HG03354 (cell line): ENCODE measurements at regions not wholly inside any gene's neighbourhood (a gene's known extent, or its start where the extent isn't known, plus 50 kb on each side); places are given as distances from the start of the nearest gene placed in this dataset.

ENCODE experiments used
- ATAC-seq: cut with Tn5 transposase; IDR thresholded peaks from one replicate; pipeline ENCODE4 v1.9.1; 2021; ENCODE audit warnings: mild to moderate bottlenecking; ENCODE audit not compliant: unreplicated experiment, poor library complexity, severe bottlenecking

DNA sequence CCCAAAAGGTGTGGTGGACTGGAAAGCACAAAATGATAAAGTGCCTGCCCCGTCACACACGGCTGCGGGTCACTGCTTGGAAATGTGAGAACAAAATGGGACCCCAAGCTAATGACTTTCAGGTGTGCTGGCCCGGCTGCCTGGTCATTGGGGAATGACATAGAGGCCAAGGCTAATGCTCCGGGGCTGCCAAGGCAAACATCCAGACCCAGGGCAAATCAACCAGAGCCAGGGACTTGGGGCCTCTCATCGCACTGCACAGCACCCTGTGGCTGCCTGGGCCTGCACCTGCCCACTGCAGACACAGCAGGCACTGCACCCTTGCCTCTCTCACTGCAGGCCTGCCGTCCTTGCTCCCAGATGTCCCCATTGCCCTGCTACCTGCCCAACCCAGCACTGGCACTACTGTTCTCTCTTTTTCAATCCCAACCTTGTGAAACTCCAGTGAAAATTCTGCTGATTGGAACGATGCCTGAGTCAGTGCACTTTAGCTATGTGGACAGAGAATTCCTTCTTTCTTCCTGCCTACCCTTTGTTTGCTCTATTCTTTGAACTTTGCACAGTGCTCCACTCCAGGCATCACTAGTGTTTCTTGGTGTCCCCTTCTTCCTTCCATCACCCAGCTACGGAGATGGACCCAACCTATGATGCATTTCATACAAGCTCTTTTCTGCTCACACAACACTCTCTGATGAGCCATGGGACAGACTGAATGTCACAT, 849.5 kb downstream of the MAFB start:
- no peak for ATAC-seq

DNA sequence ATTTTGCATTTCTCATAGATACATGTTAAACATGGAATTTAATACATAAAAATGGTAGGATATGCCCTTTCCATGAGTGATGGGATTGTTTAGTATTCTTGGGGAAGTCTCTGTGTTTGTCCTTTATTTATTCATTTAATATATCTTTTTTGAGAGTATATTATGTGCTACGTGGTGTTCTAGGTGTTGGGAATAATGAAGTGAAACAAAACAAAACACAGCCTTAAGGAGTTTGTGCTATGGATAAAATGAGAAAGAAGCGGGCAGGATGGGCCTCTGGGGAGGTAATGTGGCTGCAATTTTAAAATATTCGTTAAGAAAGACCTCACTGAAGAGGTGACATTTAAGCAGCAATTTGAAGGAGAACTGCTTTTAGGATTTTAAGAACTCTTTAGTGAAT, 851.5 kb downstream of the MAFB start:
- no peak for ATAC-seq

DNA sequence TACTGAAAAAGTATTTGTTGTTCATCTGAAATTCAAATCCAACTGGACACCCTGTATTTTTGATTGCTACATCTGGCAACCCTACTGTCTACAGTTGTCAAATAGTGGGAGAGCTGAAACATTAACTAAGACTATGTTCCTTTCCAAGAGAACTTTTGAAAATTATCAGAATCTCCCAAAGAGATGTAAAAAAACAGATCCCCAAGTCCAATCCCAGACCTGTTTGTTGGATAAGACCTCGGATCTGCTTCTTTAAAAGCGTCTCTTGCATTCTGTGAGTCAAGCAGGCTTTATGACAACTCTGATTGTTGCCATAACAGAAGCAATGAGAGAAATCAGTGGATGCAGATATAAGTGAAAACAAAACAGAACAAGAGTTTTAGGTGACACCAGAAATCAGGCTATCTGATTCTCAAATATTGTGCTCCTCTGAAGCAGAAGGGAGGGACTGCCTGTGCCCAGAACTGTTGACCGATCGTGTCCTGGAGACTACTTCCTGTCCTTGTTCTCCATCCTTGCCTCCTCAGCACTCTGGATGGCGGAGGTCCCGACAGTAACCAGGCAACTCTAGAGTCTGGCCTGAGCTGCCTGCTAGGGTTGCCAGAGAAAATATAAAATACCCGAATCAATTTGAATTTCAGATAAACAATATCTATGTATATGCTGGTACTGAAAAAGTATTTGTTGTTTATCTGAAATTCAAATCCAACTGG, 853.8 kb downstream of the MAFB start:
- no peak for ATAC-seq

DNA sequence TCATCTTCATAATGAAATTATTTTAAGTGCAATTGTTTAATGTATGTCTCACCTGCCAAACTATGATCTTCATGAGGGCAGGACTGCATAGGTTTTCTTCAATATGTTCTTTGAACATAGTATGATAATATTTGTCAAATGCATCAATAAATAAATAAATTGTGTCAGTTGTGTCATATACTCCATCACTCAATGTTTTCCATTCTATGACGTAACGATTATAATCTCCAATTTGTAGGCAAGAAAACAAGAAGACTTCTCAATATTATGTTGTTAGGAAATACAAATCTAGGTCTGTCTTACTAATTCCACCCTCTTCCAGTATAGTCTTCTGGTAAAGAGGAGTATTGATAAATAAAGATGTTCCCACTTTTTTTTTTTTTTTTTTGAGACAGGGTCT, 858.1 kb downstream of the MAFB start:
- no peak for ATAC-seq

DNA sequence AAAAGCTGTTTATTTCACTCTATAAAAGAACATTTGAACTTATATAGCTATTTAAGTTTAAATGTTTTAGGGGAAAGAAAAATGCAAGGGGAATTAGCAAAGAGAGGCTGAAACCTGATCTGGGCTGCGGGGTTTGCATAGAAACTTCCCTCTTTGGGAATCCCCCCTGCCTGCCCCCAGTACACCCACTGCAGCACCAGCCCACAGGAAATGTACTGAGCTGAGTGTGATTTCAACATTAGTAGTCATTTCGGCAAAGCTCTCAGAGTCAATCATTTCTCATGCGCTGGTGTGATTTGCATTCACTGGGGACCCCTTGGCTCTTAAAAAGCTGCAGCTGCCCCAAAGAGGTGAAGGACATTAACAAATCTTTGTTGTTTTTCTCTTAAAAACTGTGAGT, 859.4 kb downstream of the MAFB start:
- peak; percentile 87 for ATAC-seq

DNA sequence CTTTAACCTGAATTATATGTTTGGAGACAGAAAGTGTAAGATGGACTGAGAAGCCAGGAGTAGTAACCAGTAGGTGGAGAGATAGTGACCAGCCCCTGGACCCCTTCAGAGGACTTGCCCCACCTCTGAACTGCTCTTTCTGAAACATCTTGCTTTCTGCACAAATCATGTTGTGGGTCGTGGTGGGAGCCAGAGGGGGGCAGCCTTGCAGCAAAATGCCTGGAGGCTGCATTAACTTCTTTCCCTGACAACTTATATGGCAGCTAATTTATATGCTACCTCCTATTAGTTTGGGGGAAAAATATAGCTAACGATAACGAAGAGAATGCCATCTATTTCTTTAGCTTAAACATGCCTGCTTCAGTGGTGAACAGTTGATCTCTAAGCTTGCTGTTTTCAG, 859.8 kb downstream of the MAFB start:
- peak; percentile 23 for ATAC-seq

DNA sequence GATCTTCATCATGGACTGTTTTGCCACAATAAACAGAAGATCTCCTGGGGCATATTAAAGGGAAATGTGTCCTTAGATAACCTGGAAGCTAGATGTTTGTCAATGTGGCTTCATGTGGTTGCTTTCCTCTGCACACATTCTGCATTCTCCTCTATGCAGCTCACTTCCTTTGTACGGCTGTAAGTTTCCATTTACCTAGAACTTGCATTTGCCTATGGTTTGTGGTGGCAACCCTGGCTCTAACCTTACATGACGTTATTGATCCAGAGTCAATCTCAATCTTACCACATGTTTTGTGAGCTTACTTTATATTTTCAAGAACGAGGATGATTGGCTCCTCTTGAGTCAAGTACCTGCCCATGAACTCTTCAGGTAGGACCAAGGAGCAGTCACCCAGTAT, 863.1 kb downstream of the MAFB start:
- ATAC-seq: peak; percentile 64

DNA sequence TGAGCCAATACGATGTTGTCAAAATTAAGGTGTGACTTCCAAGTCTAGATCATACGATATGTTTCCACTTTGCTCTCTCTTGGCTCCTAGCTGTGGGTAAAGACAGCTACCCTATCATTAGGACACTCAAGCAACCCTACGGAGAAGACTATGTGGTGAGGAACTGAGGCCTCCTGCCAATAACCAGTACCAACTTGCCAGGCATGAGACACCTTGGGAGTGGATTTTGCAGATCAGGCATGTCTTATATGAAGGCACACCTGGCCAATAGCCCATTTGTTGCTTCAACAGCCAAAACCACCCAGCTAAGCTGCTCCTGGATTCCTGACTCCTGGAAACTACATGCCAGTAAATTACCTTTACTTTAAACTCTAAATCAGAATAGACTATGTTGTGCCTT, 863.4 kb downstream of the DHX35 start:
- no peak for ATAC-seq

DNA sequence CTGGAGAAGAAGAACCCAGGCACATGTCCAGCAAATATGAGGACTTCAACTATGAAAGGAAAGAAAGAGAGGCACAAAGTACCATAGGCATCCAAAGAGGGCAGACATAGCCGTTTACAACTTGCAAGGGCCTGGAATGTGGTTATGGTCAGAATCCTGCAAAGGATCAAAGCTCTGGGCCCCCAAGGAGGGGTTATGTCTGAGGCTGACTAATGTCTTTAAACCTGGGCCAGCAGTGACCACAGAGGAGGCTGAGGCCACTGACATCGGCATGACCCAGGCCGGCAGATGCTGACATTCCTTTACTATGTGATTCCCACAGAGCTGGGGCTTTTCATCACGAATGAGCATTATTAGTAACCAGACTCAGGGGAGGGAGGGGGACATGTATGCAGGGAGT, 861.1 kb downstream of the DHX35 start:
- no peak for ATAC-seq

DNA sequence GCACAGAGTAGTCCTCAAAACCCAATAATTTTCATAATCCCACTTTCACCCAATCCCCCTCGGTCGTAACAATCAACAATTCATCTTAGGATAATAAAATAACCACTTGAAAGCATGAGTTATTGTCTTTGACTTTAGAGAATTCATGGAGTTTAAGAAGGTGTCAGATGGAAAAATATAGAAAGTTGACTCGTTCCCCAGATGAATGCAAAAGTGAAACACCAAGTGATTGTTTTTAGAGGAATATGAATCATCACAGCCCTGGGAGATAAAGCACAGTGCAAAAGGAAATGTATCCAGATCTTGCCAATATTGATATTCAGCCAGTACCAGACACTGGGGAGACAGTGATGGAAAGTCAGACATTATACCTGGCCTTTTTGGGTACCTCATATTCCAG, 860.5 kb downstream of the DHX35 start:
- no peak for ATAC-seq

DNA sequence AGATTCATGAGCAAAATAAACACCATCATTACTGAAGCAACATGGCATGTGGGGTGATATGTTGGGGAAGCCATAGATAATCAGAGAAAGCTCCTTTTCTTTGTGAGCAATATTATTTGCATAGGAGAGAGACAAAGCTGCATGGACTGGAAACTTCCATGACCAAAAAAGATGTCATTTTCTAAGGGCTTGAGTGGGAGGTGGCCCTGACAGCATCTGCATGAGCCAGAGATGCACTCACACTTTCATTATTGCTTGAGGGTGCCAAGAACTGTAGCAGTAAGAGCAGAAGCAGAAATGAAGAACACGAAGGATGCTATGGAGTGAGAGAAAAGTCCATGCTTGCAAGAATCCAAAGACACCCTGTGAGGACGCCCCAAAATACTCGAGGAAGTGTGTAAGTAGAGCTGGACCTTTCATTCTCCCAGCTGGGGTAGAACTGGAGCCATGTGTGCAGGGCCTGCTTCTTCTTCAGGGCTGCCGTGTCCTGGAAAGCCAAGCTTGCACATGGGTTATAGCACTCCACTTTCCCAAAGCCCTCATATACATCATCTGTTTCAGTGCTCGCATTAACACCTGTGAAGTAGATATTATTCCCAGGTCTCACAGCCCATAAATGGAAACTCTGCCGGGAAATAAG, 851.2 kb downstream of the DHX35 start:
- no peak for ATAC-seq

DNA sequence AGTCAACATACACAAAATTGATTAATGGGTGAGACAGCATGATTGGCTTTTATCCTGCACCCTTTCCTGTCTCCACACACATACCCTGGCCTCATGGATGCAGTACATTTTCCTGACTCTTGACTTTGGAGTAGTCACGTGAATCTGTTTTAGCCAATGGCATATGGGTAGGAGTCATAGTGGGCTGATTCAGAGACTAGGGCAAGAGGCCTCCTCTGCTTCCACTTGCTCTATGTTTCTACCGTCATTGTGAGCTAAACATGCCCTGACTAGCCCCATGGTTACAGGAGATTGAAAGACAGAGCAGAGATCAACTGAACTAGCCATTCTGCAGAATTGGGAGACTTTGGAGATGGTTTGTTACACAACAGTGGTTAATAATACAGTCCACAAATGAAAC, 850.0 kb downstream of the DHX35 start:
- no peak for ATAC-seq

DNA sequence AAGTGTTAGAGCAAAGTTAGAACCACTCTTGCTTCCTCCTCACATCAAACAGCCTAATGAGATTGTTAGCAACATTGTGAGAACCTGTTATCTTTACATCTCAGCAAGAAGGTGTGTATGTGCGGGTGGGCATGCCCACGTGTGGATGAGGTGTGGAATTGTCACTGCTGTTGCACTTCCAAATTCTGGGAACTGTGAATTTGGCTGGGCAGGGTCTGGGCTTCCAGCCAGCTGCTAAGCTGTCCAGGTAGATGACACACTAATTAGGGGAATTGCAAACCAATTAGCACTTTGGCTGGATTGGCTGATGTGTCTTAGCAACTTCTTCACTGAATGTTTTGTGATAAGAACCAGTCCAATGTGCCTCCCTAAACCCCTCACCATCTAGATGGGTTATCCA, 848.2 kb downstream of the DHX35 start:
- ATAC-seq: no peak

DNA sequence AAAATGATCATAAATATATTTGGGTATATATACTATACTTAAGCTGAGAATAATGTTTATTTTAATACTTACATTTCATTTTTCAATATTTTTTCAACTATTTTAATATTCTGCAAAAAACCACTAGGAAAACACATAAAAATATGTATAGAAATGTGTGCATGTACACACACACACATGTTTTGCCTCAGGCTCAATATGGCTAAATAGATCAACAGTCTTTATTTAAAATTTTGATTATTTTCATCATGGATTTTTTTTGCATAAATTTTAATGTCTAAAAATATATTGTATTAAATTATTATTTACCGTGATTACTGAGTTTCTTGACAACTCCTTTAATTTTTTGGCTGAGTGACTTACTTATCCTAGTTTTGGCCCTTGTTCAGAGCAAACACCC, 846.5 kb downstream of the DHX35 start:
- ATAC-seq: no peak

DNA sequence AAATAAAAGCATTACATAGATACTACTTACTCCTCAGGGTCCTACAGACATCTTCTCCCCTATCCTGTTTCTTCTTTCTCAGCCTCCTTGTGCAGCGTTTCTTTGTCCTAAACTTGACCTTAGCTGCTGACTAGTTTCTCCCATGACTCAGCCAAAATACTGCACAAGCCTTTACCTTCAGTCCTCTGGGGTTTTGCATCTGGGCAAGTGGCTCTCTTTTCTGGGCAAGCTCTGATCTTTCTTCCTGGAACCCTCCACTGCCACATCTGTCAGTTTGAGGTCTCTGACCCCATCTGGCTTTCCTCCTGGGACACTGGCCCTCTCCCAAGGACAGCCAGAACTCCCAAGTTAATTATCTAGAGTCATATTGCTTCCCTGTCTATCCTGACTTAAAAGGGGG, 838.4 kb downstream of the DHX35 start:
- ATAC-seq: peak; percentile 72

DNA sequence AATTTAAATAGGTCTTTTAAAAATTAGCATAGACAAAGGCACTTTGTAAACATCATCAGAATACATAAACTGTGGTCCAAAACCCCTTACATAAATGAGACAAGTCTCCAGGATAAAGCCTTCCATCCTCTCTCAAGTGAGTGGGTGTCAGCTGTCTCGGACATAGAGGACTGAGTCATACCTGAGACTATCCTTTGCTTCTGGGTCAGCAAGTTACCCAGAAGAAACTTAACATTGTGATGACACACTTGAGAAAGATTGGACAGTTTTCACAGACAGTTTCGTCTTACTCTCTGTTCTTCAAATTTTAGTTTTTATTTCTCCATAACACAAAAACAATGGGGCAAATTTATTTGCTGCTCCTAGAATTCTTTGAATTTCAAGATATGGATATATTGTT, 838.0 kb downstream of the DHX35 start:
- peak; percentile 86 for ATAC-seq

DNA sequence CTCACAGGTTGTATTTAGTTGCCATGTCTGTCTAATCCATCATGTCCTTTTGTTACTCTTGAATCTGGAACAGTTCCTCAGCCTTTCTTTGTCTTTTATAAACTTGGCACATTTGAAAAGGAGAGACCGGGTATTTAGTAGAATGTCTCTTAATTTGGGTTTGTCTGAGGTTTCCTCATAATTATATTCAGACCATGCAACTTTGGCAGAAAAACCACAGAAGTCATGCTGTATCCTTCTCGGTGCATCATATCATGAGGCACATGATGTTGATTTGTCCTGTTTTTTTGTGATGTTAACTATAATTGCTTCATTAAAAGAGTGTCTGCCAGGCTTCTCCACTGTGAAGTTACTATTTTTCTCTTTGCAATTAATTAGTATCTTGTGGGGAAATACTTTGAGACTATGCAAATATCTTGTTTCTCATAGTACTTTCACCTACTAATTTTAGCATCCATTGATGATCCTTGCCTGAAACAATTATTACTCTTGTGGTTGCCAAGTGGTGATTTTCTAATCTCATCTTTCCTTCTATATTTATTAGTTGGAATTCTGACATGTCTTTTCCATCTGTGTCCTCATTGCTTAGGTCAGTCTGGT, 837.3 kb downstream of the DHX35 start:
- peak; percentile 54 for ATAC-seq

DNA sequence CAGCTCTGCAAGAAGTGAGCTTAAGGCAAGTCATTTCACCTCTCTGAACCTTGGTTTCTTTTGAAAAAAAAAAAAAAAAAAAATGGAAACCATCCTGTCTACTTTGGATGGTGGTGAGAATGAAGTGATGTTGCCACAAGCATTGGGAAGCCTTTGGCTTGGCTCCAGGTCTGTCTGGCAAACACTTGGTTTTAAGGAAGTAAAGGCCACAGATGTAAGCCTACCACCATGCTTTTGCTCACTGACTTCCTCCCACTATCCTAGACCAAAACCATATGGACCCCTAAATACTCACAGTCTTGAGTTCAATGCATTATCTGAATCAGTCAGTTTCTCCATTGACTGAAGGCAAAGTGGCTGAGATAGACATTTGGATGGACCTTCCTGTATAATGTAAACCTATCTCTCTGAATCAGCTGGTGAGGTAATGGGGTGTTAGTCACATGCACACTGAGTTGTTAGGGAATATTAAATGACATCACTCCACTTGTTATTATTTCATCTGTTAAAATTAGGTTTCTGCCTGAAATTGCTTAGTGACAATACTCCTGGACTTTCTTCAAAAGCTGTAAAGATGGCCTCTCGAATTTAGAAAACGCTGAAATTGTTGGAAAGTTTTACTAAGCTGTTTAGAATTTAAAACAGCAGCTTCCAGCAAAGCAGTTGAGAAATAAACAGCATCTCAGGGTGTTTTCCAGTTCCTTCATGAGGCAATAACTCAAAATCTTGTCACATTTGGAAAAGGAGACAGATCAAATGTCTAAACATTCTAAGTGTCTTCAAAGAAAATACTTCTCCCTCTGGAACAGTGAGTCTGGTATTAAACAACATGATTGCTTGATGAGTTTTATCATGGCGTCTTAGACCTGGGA, 833.5 kb downstream of the DHX35 start:
- ATAC-seq: no peak

DNA sequence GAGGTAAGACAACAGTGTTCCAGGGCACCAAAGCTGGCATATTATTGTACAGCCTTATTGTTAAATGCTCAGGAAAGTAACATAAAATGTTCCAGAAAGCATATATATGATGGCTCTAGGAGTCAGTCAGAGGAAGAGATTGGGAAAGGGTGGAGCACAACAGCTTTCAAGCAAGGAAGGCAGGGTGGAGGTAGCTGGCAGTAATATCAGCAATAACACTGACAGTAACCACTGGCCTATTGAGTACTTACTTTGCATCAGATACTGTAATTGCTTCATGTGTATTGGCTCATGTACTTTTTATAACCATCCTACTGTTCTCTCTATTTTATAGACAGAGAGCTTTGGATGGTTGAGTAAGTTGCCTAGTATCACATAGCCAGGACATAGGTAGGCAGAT, 830.2 kb downstream of the DHX35 start:
- ATAC-seq: no peak

DNA sequence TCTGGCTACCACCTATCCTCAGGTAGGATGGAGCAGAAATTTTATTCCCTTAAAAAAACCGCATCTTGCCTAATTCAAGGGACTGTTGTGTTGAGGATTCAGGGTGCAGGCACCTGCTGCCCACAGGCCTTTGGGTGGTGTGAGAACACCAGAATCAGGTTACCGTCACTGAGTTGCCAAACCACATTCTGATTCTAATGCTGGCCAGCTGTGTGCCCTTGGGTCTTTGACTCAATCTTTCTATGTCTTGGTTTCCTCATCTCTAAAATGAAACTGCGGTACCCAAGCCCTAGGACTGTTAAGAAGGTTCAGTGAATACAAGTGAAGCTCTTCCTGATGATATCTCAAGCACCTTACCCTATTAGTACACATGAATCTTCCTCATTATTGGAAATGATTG, 827.3 kb downstream of the DHX35 start:
- no peak for ATAC-seq
